ENCODE measurements at regions not wholly inside any gene's neighbourhood (a gene's known extent, or its start where the extent isn't known, plus 50 kb on each side); places are given as distances from the start of the nearest gene placed in this dataset.

DNA sequence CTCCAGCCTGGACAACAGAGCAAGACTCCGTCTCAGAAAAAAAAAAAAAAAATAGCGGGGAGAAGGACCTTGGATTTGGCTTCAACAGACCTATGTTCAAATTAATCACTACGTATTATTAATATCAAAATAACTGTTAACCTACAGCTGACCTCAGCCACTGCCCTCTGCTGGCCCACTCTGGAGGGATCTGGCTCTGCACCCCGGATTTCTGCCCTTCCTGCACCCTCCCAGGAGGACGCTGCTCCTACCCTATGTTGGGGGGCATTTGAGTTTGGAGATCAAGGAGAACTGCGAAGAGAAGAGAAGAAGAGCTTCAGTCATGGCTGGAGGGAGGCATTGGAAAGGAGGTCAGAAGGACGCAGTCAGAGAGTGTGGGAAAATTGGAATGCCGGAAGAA, 96.7 kb downstream of the PSMG1 start:
- H3K27ac ChIP-seq (ENCODE audit: low read length) = no peak overlapping the region
- DNase-seq = no peak
- H3K4me3 ChIP-seq (ENCODE audit: low read length) = no peak overlapping the region
- H3K4me1 ChIP-seq (ENCODE audit: low read length) = no peaks in the 10 kb centered on the region
- H3K27me3 ChIP-seq (replicated peaks; ENCODE audit: insufficient read depth, low read length) = peaks cover 11% of the 10 kb centered on the region; the same call in 1 of the 2 replicates
- no peaks in the 10 kb centered on the region for H3K79me2 ChIP-seq (ENCODE audit: low read length)
- H3K9me2 ChIP-seq (replicated peaks; ENCODE audit: insufficient read depth, low read length) = no peaks in the 10 kb centered on the region
- H3K36me3 ChIP-seq (replicated peaks; ENCODE audit: insufficient read depth, low read length) = no peaks in the 10 kb centered on the region
- H3F3A ChIP-seq (ENCODE audit: insufficient read depth, low read length) = no peaks in the 10 kb centered on the region
- no peak overlapping the region for H3K9ac ChIP-seq (ENCODE audit: low read length)
- no peak overlapping the region for H2AFZ ChIP-seq (ENCODE audit: low read length)
- TF ChIP-seq EZH2phosphoT487 (IDR thresholded peaks at IDR 0.05; ENCODE audit: low read length) (no peak), EZH2 (optimal IDR thresholded peaks at IDR 0.05; ENCODE audit: low read depth, low read length) (no peak)
- TF ChIP-seq, protein P1, sequence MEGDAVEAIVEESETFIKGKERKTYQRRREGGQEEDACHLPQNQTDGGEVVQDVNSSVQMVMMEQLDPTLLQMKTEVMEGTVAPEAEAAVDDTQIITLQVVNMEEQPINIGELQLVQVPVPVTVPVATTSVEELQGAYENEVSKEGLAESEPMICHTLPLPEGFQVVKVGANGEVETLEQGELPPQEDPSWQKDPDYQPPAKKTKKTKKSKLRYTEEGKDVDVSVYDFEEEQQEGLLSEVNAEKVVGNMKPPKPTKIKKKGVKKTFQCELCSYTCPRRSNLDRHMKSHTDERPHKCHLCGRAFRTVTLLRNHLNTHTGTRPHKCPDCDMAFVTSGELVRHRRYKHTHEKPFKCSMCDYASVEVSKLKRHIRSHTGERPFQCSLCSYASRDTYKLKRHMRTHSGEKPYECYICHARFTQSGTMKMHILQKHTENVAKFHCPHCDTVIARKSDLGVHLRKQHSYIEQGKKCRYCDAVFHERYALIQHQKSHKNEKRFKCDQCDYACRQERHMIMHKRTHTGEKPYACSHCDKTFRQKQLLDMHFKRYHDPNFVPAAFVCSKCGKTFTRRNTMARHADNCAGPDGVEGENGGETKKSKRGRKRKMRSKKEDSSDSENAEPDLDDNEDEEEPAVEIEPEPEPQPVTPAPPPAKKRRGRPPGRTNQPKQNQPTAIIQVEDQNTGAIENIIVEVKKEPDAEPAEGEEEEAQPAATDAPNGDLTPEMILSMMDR (IDR thresholded peaks at IDR 0.05; ENCODE audit: low read length) = no peak
- no peaks in the 10 kb centered on the region for H3K9me3 ChIP-seq (replicated peaks; ENCODE audit: insufficient read depth, low read length)
- H4K20me1 ChIP-seq (ENCODE audit: insufficient read depth, low read length) = no peaks in the 10 kb centered on the region
- no peak overlapping the region for H3K4me2 ChIP-seq (ENCODE audit: low read depth, low read length)

DNA sequence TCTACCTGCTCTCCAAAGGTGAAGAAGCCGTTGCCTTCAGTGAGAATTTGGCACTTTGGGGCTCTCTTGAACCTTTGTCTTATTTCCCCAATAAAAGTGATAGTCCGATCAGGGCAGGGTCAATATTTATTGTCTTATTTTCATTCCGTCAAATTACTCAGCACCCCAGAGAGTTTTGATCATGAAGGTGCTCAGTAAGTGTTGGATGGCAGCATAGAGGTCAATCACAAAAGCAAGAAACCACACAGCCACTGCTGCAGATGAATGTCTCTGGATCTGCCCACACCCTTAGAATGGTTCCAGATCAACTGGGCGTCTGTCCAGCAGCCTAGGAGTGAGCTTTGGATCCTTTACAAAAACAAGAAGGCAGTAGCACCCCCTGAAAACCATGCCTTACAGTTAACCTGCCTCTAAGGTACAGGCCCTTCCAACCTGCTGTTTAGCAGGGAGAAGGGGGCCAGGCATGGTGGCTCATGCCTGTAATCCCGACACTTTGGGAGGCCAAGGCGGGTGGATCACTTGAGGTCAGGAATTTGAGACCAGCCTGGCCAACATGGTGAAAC, 97.3 kb downstream of the PSMG1 start:
- Histone ChIP-seq H3K27me3 (replicated peaks; ENCODE audit: insufficient read depth, low read length) (peaks cover 11% of the 10 kb centered on the region; the same call in 1 of the 2 replicates), H3F3A (ENCODE audit: insufficient read depth, low read length) (no peaks in the 10 kb centered on the region), H4K20me1 (ENCODE audit: insufficient read depth, low read length) (no peaks in the 10 kb centered on the region), H3K79me2 (ENCODE audit: low read length) (no peaks in the 10 kb centered on the region), H3K4me2 (ENCODE audit: low read depth, low read length) (no peak overlapping the region), H2AFZ (ENCODE audit: low read length) (no peak overlapping the region), H3K4me1 (ENCODE audit: low read length) (no peaks in the 10 kb centered on the region), H3K4me3 (ENCODE audit: low read length) (no peak overlapping the region), H3K9me3 (replicated peaks; ENCODE audit: insufficient read depth, low read length) (no peaks in the 10 kb centered on the region), H3K27ac (ENCODE audit: low read length) (no peak overlapping the region), H3K36me3 (replicated peaks; ENCODE audit: insufficient read depth, low read length) (no peaks in the 10 kb centered on the region), H3K9me2 (replicated peaks; ENCODE audit: insufficient read depth, low read length) (no peaks in the 10 kb centered on the region), H3K9ac (ENCODE audit: low read length) (no peak overlapping the region)
- no peak for DNase-seq
- no peak for TF ChIP-seq EZH2phosphoT487 (IDR thresholded peaks at IDR 0.05; ENCODE audit: low read length)
- TF ChIP-seq, protein P1 (IDR thresholded peaks at IDR 0.05; ENCODE audit: low read length) = no peak
- no peak for TF ChIP-seq EZH2 (optimal IDR thresholded peaks at IDR 0.05; ENCODE audit: low read depth, low read length)

DNA sequence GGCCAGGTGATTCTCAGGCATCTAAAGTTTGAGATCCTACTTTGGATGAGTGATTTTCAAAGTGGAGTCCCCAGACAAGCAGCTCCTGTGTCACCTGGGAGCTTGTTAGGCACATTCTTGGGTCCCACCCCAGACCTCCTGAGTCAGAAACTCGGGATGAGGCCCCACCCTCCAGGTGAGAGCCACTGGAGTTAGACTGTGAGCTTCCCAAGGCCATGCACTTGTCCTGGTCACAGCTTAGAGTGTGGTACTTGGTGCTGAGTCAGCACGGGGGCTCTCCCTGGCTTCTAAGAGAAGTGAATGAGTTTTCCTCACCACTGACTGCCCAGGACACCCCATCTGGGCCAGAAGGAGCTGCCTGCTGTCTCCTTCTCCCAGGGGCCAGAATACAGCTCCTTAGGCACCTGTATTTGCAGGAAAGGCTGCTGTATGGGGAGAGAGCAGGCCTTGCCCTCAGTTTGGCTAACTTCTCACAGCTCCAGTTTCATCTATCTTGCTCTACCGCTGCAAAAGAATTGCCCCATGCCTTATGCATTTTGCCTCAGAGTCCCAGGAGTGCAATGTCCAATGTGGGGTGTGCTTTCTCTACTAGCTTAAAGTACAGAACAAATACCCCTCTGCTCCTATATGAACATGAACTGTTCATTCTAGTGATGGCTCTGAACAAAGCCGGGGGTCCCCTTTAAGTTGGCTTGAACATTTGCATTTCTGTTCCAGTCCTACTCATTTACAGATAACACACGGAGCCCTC, 98.1 kb downstream of the PSMG1 start:
- H3K4me1 ChIP-seq (ENCODE audit: low read length) = no peaks in the 10 kb centered on the region
- H3K9me2 ChIP-seq (replicated peaks; ENCODE audit: insufficient read depth, low read length) = no peaks in the 10 kb centered on the region
- no peaks in the 10 kb centered on the region for H4K20me1 ChIP-seq (ENCODE audit: insufficient read depth, low read length)
- H3K36me3 ChIP-seq (replicated peaks; ENCODE audit: insufficient read depth, low read length) = no peaks in the 10 kb centered on the region
- H3K79me2 ChIP-seq (ENCODE audit: low read length) = no peaks in the 10 kb centered on the region
- H3F3A ChIP-seq (ENCODE audit: insufficient read depth, low read length) = no peaks in the 10 kb centered on the region
- no peak overlapping the region for H3K4me3 ChIP-seq (ENCODE audit: low read length)
- H3K27ac ChIP-seq (ENCODE audit: low read length) = no peak overlapping the region
- DNase-seq = no peak
- no peak overlapping the region for H3K4me2 ChIP-seq (ENCODE audit: low read depth, low read length)
- TF ChIP-seq EZH2phosphoT487 (IDR thresholded peaks at IDR 0.05; ENCODE audit: low read length) = no peak
- TF ChIP-seq, protein P1 (IDR thresholded peaks at IDR 0.05; ENCODE audit: low read length) = no peak
- TF ChIP-seq EZH2 (optimal IDR thresholded peaks at IDR 0.05; ENCODE audit: low read depth, low read length) = no peak
- no peak overlapping the region for H3K9ac ChIP-seq (ENCODE audit: low read length)
- H3K9me3 ChIP-seq (replicated peaks; ENCODE audit: insufficient read depth, low read length) = no peaks in the 10 kb centered on the region
- no peak overlapping the region for H2AFZ ChIP-seq (ENCODE audit: low read length)
- H3K27me3 ChIP-seq (replicated peaks; ENCODE audit: insufficient read depth, low read length) = peaks cover 11% of the 10 kb centered on the region; the same call in 1 of the 2 replicates

Measured in MM.1S (cell line).